Mesothelial cell of epicardium (in vitro differentiated cells): ENCODE measurements at regions not wholly inside any gene's neighbourhood (a gene's known extent, or its start where the extent isn't known, plus 50 kb on each side); places are given as distances from the start of the nearest gene placed in this dataset.

ENCODE experiments used
- DNase-seq, 2 experiments: peaks; one replicate each; pipeline ENCODE4 v3.0.0; 2021; ENCODE audit warnings: low spot score in 2 of 2; ENCODE audit not compliant: unreplicated experiment in 2 of 2
- H3K27ac Mint-ChIP-seq: 2 replicates; pipeline ENCODE4 v1.8.0; 2021; ENCODE audit warnings: mixed read lengths
- H3K27me3 Mint-ChIP-seq: 2 replicates; pipeline ENCODE4 v1.8.0; 2021; ENCODE audit warnings: low read depth, mixed read lengths
- H3K36me3 Mint-ChIP-seq: 2 replicates; pipeline ENCODE4 v1.8.0; 2021; ENCODE audit warnings: mixed read lengths
- H3K4me1 Mint-ChIP-seq: 2 replicates; pipeline ENCODE4 v1.8.0; 2021; ENCODE audit warnings: mixed read lengths
- H3K4me3 Mint-ChIP-seq: 2 replicates; pipeline ENCODE4 v1.8.0; 2021; ENCODE audit warnings: mild to moderate bottlenecking, moderate library complexity, mixed read lengths
- H3K9me3 Mint-ChIP-seq: 2 replicates; pipeline ENCODE4 v1.8.0; 2021; ENCODE audit warnings: mixed read lengths
- CTCF ChIP-seq: fragments of 200-600 bp; sonication (generic); IDR thresholded peaks from one replicate; pipeline ENCODE4 v1.5.0; 2021; ENCODE audit warnings: antibody characterized with exemption; ENCODE audit not compliant: unreplicated experiment

GRCh38 chr6:85033547-85033946 lies 269.1 kb upstream of the TBX18 start:
- DNase-seq: no peak
- peaks cover 27% of the 10 kb centered on the region for H3K9me3 Mint-ChIP-seq
- H3K4me3 Mint-ChIP-seq: no peak overlapping the region
- H3K27ac Mint-ChIP-seq: no peak overlapping the region
- H3K27me3 Mint-ChIP-seq: no peaks in the 10 kb centered on the region
- H3K36me3 Mint-ChIP-seq: no peaks in the 10 kb centered on the region
- no peak for TF ChIP-seq CTCF
- no peaks in the 10 kb centered on the region for H3K4me1 Mint-ChIP-seq

- no peak overlapping the region for H3K27ac Mint-ChIP-seq
- H3K4me1 Mint-ChIP-seq: no peaks in the 10 kb centered on the region
- no peaks in the 10 kb centered on the region for H3K9me3 Mint-ChIP-seq
- H3K27me3 Mint-ChIP-seq: no peaks in the 10 kb centered on the region
- no peak overlapping the region for H3K4me3 Mint-ChIP-seq
- H3K36me3 Mint-ChIP-seq: no peaks in the 10 kb centered on the region
- TF ChIP-seq CTCF: no peak
- no peak for DNase-seq
These were observed 261.6 kb upstream of the TBX18 start for GRCh38 chr6:85026021-85026420.

- Mint-ChIP-seq H3K36me3 (no peaks in the 10 kb centered on the region), H3K27ac (no peak overlapping the region), H3K4me3 (no peak overlapping the region), H3K27me3 (peaks cover 10% of the 10 kb centered on the region), H3K9me3 (no peaks in the 10 kb centered on the region), H3K4me1 (no peaks in the 10 kb centered on the region)
- DNase-seq: no peak
- no peak for TF ChIP-seq CTCF
These were observed 259.3 kb upstream of the TBX18 start for GRCh38 chr6:85023721-85024120.

- Mint-ChIP-seq H3K4me1 (peaks cover 4% of the 10 kb centered on the region), H3K27me3 (peaks cover 42% of the 10 kb centered on the region), H3K4me3 (no peak overlapping the region), H3K9me3 (no peaks in the 10 kb centered on the region), H3K27ac (no peak overlapping the region), H3K36me3 (no peaks in the 10 kb centered on the region)
- TF ChIP-seq CTCF: no peak
- DNase-seq: no peak
These were observed 253.0 kb upstream of the TBX18 start for GRCh38 chr6:85017352-85017751.

- no peak for DNase-seq
- no peaks in the 10 kb centered on the region for H3K9me3 Mint-ChIP-seq
- peaks cover 42% of the 10 kb centered on the region for H3K27me3 Mint-ChIP-seq
- H3K4me1 Mint-ChIP-seq: peaks cover 4% of the 10 kb centered on the region
- H3K36me3 Mint-ChIP-seq: no peaks in the 10 kb centered on the region
- no peak overlapping the region for H3K4me3 Mint-ChIP-seq
- no peak for TF ChIP-seq CTCF
- H3K27ac Mint-ChIP-seq: no peak overlapping the region
These were observed 252.3 kb upstream of the TBX18 start for GRCh38 chr6:85016726-85017125.

GRCh38 chr6:85015396-85015990 lies 251.1 kb upstream of the TBX18 start:
- H3K4me1 Mint-ChIP-seq: peaks cover 4% of the 10 kb centered on the region
- no peaks in the 10 kb centered on the region for H3K36me3 Mint-ChIP-seq
- DNase-seq: peak in 1 of 2 experiments; percentile 60
- peaks cover 44% of the 10 kb centered on the region for H3K27me3 Mint-ChIP-seq
- H3K27ac Mint-ChIP-seq: no peak overlapping the region
- no peaks in the 10 kb centered on the region for H3K9me3 Mint-ChIP-seq
- TF ChIP-seq CTCF: peak; percentile 93
- no peak overlapping the region for H3K4me3 Mint-ChIP-seq
